Left kidney (tissue), 1 donor: ENCODE measurements at regions not wholly inside any gene's neighbourhood (a gene's known extent, or its start where the extent isn't known, plus 50 kb on each side); places are given as distances from the start of the nearest gene placed in this dataset.

Experiments
- DNase-seq: peaks from one replicate; pipeline ENCODE4 v3.0.0-alpha.2; 2013

- no peak for DNase-seq
Measured at GRCh38 chr18:46346896-46347630, 242.9 kb downstream of the HAUS1 start.

DNA sequence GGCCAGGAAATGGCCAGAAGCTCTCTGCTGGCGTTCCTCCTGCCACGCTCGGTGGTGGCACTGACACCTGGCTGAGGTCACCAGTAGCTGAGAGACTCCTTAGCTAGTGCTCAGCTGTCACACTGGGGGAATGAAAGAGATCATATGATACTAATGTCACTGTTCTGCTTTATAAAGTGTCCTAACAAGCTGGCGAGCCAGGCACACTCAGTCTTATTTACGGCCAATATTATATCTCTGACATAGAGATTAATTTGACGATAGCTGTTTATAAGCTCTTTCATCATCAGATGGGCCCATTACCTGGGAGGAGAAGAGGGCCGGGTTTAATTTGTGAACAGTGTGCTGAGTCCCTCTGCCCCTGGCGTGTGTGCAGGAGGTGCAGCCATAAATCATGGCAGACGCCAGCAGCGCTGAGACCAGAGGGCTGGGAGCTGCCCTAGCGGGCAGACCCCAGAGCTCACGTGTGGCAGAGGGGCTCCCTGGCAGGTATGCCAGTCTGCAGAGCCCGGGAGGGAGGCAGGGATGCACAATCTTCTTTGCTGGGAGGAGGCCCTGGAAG is 246.5 kb downstream of the HAUS1 start:
- no peak for DNase-seq

- no peak for DNase-seq
Measured at GRCh38 chr18:46352520-46353250, 248.5 kb downstream of the HAUS1 start.

- no peak for DNase-seq
Measured at GRCh38 chr18:46353460-46353859, 249.3 kb downstream of the HAUS1 start.

- no peak for DNase-seq
Measured at GRCh38 chr18:46356278-46357033, 252.3 kb downstream of the HAUS1 start.

GRCh38 chr18:46360102-46360699 is 256.0 kb downstream of the HAUS1 start:
- DNase-seq = no peak

DNA sequence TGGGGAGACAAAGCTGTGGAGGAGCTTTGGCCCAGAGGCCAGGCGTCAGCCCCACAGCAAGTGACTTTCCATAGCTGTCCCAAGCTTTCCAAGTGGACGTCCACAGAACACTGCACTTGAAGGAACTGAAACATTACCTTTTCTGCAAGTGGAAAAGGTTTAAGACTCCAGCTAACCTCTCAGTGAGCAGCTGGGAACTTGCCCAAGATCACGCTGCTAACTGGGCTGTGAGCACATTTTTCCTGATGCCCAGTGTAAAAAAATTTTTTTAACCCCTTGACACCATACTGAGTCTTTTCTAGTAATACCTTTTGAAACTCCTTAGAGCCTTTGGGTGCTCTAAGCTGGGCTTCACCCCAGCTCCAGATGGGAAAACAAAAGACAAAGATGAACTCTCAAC is 256.7 kb downstream of the HAUS1 start:
- no peak for DNase-seq

GRCh38 chr18:46362533-46362932 is 258.3 kb downstream of the HAUS1 start:
- DNase-seq = no peak

DNA sequence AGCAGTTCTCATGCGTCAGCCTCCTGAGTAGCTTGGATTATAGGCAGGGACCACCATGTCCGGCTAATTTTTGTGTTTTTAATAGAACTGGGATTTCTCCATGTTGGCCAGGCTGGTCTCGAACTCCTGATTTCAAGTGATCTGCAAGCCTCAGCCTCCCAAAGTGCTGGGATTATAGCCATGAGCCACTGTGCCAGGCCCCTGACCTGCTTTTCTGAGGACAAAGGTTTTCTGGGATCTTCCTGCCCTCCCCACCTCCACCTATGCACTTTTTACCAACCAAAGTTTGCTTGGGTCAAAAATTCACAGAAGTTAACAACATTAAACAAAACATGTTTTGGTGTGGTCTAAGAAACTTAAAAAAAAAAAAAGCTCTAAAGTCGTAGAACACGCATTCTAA is 259.9 kb downstream of the HAUS1 start:
- DNase-seq = no peak

- no peak for DNase-seq
Measured at GRCh38 chr18:46366201-46366600, 262.0 kb downstream of the HAUS1 start.

DNA sequence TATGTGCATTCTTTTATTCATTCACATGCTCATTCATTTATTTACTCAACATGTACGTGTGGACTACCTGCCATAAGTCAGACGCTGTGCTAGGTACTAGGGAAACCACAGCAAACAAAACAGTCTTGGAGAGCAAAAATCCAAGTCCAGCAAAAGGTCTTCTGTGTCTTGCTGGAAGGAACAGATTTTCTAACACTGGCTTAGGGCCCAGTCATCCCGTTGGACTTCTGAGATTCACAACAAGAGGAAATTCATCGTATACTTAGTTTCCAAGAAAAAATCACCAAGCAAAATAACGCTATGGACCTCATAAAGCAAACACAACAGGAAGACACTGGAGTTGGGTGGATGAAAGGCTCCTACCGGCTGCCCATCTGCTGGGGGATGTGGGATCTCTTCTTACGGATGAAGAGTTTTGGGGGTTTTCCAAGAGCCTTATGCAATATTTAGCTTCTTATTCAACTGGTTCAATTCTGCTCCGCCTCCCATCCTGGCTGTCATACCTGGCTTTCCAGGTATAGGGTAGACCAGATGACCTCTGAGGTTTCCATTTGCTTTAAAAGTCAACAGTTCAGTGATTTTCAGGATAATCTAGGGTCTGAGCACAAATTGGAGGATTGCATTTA is 262.7 kb downstream of the HAUS1 start:
- DNase-seq = no peak

DNA sequence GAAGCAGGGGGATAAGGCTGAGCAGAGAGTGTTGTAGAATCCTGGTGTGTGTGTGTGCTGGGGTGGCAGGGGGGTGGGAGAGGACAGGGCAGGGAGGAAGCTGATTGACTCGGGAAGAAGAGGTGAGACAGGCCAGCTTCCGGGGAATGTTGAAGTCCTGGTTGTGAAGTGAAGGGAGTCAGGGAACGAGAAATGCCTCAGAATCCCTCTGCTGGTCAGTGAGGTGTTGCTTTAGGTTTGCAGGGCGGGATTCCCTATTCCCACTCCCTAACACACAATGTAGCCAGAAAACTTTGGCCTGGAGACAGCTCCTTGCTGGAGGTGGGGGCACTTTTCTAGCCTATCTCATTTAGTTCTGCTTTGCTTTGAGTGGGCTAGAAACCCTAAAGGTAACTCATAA is 265.1 kb downstream of the HAUS1 start:
- no peak for DNase-seq

GRCh38 chr18:46370898-46371297 is 266.7 kb downstream of the HAUS1 start:
- no peak for DNase-seq

DNA sequence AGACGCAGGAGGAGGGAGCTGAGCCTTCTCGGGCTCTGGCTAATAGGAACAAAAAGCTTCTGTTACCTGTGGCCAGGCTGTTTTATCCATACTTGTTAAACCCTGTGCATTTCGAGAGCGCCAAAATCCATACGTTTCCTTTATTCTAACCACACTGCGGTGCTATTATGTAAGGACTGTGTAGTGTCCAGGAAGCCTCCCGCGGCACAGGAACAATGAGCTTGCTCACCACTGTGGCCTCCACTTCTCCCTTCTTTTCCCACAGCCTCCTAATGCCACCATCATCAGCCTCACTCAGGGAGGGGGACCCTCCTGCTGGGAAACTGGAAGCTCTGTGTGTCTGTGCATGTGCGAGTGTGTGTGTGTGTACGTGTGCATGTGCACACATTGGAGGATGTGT is 268.5 kb downstream of the HAUS1 start:
- no peak for DNase-seq

GRCh38 chr18:46373131-46373530 is 268.9 kb downstream of the HAUS1 start:
- no peak for DNase-seq

- no peak for DNase-seq
Measured at GRCh38 chr18:46373791-46374190, 269.6 kb downstream of the HAUS1 start.

DNA sequence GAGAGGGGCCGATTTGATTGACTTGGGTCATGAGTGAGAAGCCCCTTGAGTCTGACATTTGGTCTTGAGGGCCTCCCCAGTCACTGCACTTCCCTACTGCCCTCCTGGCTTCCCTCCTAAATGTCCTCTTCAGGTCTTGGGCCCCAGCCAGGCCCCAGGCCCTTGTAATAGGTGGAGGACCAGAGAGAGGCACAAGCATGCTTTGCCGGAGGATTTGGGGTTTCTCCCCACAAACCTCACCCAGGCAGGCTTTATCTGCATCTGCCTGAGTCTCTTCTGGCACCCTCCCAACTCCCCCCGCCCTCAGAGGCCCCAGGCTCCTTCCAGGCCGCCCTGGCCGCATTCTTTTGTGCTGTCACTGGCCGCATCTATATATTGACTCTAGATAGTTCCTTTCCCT is 270.7 kb downstream of the HAUS1 start:
- no peak for DNase-seq

DNA sequence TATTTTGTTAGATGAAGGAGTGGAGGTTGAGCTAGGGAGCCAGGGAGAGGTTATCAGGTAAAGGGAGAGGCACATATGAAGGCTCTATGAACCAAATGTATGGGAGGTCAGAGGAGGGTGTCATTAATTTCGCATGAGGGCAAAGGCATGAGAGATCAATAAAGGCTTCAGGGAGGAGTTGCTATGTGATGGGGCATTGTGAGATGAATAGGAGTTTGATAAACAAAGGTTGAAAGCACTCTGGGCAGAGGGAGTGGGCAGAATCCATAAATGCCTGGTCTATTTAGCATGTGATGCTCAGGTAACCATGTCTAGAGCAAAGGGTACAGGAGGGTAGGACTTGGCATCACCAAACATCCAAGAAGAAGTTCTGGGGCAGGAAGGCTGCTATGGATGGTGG is 273.4 kb downstream of the HAUS1 start:
- DNase-seq = no peak

- DNase-seq = no peak
Measured at GRCh38 chr18:46378126-46378863, 274.1 kb downstream of the HAUS1 start.

- DNase-seq = no peak
Measured at GRCh38 chr18:46378864-46379207, 274.7 kb downstream of the HAUS1 start.

GRCh38 chr18:46379323-46379950 is 275.3 kb downstream of the HAUS1 start:
- no peak for DNase-seq
